ENCODE measurements at regions not wholly inside any gene's neighbourhood (a gene's known extent, or its start where the extent isn't known, plus 50 kb on each side); places are given as distances from the start of the nearest gene placed in this dataset.
"Not testable (repeated sequence)": the region's sequence is repeated elsewhere in the genome, so short reads cannot be mapped to it uniquely, and the experiment has no call there.

DNA sequence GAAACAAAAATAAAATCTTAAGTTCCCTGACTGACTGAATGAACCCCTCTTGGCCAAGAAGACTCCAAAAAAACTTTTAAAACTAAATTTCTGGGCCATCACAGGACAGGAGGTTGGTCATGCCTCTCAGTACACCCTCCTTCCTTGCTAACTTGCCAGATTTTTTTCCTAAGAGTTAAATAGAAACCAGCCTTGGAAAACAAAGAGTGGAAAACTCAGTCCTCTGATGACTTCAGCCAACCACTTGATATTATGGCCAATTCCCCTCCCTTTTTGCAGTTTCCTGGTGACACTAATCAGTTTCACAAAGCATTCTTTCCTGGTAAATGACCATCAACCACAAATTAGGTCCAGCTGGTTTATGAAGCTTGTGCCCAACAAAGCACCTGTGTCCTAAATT lies 134.8 kb downstream of the ZNF648 start:
- Mint-ChIP-seq H3K27me3 (ENCODE audit: low read depth) (peaks cover 8% of the 10 kb centered on the region), H3K4me3 (no peak overlapping the region), H3K4me1 (ENCODE audit: low read depth) (no peaks in the 10 kb centered on the region), H3K27ac (no peak overlapping the region), H3K9me3 (no peaks in the 10 kb centered on the region), H3K36me3 (ENCODE audit: low read depth) (no peaks in the 10 kb centered on the region)
- no peak for DNase-seq (ENCODE audit: low spot score)

DNA sequence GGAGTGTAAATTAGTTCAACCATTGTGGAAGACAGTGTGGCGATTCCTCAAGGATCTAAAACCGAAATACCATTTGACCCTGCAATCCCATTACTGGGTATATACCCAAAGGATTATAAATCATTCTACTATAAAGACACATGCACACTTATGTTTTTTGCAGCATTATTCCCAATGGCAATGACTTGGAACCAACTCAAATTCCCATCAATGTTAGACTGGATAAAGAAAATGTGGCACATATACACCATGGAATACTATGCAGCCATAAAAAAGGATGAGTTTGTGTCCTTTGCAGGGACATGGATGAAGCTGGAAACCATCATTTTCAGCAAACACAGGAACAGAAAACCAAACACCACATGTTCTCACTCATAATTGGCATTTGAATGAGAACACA lies 137.5 kb downstream of the ZNF648 start:
- not testable (repeated sequence) for H3K4me1 Mint-ChIP-seq (ENCODE audit: low read depth)

DNA sequence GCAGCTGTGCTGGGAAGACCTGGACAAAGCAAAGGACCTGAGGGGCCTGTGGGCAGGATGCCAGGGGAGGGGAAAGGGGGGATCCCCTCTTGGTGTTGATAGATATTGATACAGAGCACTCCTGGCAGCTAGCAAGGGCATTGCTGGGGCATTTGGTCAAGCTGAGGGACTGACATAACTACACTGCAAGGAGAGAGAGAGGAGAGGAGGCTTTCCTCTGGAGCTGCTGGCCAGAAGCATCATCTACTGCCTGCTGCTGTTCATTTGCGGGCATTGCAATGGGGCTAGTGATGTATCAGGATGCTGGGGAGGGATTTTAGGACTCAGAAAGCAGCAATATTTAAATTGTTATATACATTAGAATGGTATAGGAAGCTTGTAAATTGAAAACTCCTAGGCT lies 142.0 kb downstream of the ZNF648 start:
- Mint-ChIP-seq H3K4me1 (ENCODE audit: low read depth) (no peaks in the 10 kb centered on the region), H3K27ac (no peak overlapping the region), H3K36me3 (ENCODE audit: low read depth) (no peaks in the 10 kb centered on the region), H3K27me3 (ENCODE audit: low read depth) (no peaks in the 10 kb centered on the region), H3K4me3 (no peak overlapping the region), H3K9me3 (no peaks in the 10 kb centered on the region)
- no peak for DNase-seq (ENCODE audit: low spot score)

More for the DNA sequence above, 137.5 kb downstream of the ZNF648 start:
- H3K36me3 Mint-ChIP-seq (ENCODE audit: low read depth); H3K27me3 Mint-ChIP-seq (ENCODE audit: low read depth); H3K9me3 Mint-ChIP-seq; H3K4me3 Mint-ChIP-seq; H3K27ac Mint-ChIP-seq; DNase-seq (ENCODE audit: low spot score): not testable (repeated sequence)

DNA sequence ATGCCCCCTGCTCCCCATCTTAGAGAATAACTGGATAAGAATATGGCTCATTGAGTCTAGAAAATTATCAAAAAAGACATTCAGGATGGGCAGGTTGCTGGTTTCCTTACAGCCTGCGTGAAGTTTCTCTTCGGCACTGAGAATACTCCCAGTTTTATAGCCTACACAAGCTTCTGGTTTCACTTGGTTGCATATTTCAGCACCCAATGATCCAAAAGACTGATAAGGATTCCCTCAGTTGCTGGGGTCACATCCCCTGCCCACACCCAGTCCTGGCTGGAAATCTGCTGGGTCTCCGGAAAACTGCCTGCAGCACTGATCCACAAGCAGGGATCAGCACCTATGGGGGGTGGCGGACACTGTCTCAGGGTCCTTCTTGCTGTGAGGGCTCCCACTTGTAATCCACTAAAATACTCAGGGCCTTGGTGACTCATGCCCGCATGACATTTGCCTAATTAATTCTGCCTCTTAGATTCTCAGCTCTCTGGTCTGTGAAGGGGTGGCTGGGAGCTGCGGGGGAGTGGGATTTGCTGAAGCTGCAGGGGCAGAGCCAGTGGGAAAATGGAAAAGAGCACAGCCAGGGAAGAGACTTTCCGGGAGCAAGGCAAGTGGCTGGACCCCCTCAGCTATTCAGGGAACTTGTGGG lies 142.5 kb downstream of the ZNF648 start:
- H3K27me3 Mint-ChIP-seq (ENCODE audit: low read depth): no peaks in the 10 kb centered on the region
- H3K27ac Mint-ChIP-seq: no peak overlapping the region
- H3K4me3 Mint-ChIP-seq: no peak overlapping the region
- no peaks in the 10 kb centered on the region for H3K4me1 Mint-ChIP-seq (ENCODE audit: low read depth)
- no peaks in the 10 kb centered on the region for H3K36me3 Mint-ChIP-seq (ENCODE audit: low read depth)
- H3K9me3 Mint-ChIP-seq: no peaks in the 10 kb centered on the region
- DNase-seq (ENCODE audit: low spot score): no peak

DNA sequence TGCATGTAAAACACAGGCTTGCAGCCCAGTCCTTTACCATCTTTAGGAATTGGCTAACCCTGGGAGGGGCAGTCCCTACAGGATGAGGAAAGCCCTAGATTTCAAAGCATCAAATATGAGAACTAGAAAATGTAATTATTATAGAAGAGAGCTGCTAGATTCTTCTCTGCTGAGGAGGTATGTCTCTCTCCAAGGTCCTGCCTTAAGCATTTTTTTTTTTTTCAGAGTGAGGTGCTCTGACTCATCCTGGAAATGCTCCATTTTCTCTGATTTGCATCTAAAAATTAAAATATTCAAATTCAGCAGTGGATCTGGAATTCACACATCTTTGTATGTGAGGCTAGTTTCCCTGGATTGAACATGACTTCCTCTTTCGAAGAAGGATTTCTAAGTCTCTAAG lies 149.8 kb downstream of the ZNF648 start:
- H3K36me3 Mint-ChIP-seq (ENCODE audit: low read depth): no peaks in the 10 kb centered on the region
- H3K27me3 Mint-ChIP-seq (ENCODE audit: low read depth): no peaks in the 10 kb centered on the region
- no peak overlapping the region for H3K27ac Mint-ChIP-seq
- no peaks in the 10 kb centered on the region for H3K4me1 Mint-ChIP-seq (ENCODE audit: low read depth)
- no peak overlapping the region for H3K4me3 Mint-ChIP-seq
- no peaks in the 10 kb centered on the region for H3K9me3 Mint-ChIP-seq
- no peak for DNase-seq (ENCODE audit: low spot score)

DNA sequence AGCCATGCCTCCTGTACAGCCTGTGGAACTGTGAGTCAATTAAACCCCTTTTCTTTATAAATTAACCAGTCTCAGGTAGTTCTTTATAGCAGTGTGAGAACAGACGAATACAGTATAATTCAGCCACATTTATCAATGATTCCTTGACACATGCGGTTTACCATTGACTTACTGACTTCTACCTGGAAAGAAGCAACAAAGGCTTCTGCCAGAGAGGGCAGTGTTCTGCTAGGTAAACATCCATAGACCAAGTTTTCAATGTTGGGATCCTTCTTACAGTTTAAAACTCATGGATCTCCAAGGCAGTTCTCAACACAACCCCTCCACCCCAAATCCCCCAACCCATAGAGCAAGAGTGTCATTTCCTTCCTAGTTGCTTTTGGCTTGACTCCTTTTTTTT lies 150.6 kb downstream of the ZNF648 start:
- no peak for DNase-seq (ENCODE audit: low spot score)
- Mint-ChIP-seq H3K9me3 (no peaks in the 10 kb centered on the region), H3K4me3 (no peak overlapping the region), H3K27me3 (ENCODE audit: low read depth) (no peaks in the 10 kb centered on the region), H3K36me3 (ENCODE audit: low read depth) (no peaks in the 10 kb centered on the region), H3K4me1 (ENCODE audit: low read depth) (no peaks in the 10 kb centered on the region), H3K27ac (no peak overlapping the region)

DNA sequence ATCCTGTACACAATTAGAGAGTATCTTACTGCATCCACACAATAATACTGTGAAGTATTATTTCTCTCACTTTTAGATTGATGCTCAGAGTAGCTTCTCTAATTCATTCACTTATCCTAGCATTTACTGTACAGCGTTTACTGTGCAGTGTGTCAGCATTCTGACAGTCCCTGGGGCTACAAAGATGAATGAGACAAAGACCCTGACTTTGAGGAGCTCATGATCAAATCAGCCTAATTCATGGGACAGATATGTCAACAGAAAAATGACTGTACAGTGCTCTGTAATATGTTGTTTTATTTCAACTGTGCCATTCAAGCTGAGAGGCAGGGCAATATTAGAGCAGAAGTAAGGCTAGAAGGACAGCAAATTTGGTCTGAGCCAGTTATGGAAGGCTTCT lies 152.5 kb downstream of the ZNF648 start:
- H3K36me3 Mint-ChIP-seq (ENCODE audit: low read depth): no peaks in the 10 kb centered on the region
- H3K27me3 Mint-ChIP-seq (ENCODE audit: low read depth): peaks cover 2% of the 10 kb centered on the region
- no peak overlapping the region for H3K4me3 Mint-ChIP-seq
- DNase-seq (ENCODE audit: low spot score): no peak
- H3K27ac Mint-ChIP-seq: no peak overlapping the region
- no peaks in the 10 kb centered on the region for H3K9me3 Mint-ChIP-seq
- H3K4me1 Mint-ChIP-seq (ENCODE audit: low read depth): no peaks in the 10 kb centered on the region

DNA sequence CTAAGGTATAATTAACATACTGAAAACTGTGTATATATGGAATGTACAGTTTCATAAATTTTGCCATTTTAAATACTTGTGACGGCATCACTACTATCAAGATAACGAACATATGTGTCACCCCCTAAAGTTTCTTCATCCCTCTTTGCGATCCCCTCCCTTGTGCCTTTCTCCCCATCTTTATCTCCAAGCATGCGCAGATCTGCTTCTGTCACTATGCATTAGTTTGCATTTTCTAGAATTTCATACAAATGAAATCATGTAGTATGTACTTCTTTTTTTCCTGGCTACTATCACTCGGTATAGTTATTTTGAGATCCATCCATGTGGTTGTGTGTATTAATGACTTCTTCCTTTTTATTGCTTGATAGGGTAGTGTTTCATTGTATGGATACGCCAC lies 154.9 kb downstream of the ZNF648 start:
- Mint-ChIP-seq H3K36me3 (ENCODE audit: low read depth) (no peaks in the 10 kb centered on the region), H3K4me3 (no peak overlapping the region), H3K27ac (no peak overlapping the region), H3K4me1 (ENCODE audit: low read depth) (no peaks in the 10 kb centered on the region), H3K9me3 (no peaks in the 10 kb centered on the region), H3K27me3 (ENCODE audit: low read depth) (peaks cover 2% of the 10 kb centered on the region)
- no peak for DNase-seq (ENCODE audit: low spot score)

DNA sequence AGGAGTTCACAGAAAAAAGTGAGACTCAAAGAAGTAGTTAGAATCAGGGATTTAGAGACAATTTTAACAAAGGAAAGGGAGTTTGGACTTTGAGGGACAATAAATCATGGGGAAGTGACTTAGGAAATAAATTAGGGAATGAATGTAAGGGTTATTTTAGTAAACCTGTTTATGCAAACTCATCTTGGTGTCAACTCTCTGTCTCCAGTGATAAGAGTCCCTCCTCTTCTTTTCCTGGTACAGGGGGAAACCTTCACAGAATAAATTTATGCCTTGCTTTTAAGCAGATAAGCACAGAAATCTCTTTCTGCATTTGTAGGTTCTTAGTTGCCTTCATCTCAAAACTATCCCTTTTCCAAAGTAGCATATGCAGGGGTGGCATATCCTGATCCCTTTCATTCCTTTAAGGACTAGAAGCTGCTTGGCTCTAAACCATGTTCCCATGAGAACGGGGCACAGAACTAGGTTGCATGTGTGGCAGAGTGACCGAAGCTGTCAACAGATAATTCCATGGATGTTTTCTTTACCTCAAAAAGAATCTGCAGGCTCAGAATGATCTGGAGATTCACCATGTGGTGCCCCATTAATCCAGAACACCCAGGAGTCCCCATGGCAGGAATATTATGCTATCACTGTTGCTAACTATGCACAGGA lies 155.4 kb downstream of the ZNF648 start:
- no peaks in the 10 kb centered on the region for H3K4me1 Mint-ChIP-seq (ENCODE audit: low read depth)
- no peak overlapping the region for H3K27ac Mint-ChIP-seq
- no peak for DNase-seq (ENCODE audit: low spot score)
- H3K4me3 Mint-ChIP-seq: no peak overlapping the region
- peaks cover 2% of the 10 kb centered on the region for H3K27me3 Mint-ChIP-seq (ENCODE audit: low read depth)
- no peaks in the 10 kb centered on the region for H3K36me3 Mint-ChIP-seq (ENCODE audit: low read depth)
- H3K9me3 Mint-ChIP-seq: no peaks in the 10 kb centered on the region

DNA sequence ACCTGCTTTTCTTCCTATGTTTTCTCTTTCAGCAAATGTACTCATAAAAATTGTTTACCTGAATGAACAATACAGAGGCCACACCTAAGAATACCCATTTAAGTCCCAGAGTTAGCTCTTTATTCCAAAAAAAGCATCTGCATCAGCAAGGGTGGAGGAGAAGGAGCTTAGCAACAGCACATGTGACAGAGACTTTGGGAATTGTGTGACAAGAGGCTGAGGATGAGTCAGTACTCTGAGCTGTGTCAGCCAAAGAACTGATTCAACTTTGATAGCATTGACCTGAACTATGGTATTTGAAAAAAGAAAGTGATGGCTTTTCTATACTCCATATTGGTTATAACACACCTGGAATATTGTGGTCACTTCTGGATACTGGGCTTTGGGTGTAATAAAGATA lies 162.7 kb downstream of the ZNF648 start:
- Mint-ChIP-seq H3K4me1 (ENCODE audit: low read depth) (no peaks in the 10 kb centered on the region), H3K27me3 (ENCODE audit: low read depth) (no peaks in the 10 kb centered on the region), H3K4me3 (no peak overlapping the region), H3K9me3 (no peaks in the 10 kb centered on the region), H3K36me3 (ENCODE audit: low read depth) (no peaks in the 10 kb centered on the region), H3K27ac (no peak overlapping the region)
- DNase-seq (ENCODE audit: low spot score): no peak

DNA sequence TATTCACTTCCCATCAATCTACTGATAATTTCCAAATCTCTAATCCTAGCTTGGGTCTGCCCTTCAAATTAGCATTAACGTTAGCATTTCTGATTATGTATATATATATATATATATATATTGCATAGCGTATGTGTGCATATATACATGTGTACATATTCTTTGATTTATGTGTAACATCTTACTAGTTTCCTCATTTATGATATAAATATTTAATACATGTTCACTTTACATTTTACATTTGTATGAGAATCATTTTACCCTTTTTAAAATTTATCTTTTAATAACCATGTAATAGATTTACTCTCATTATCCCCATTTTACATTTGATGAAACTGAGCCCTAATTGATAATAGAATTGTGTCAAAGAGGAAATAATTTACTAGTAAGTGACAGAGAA lies 164.7 kb downstream of the ZNF648 start:
- no peak for DNase-seq (ENCODE audit: low spot score)
- no peaks in the 10 kb centered on the region for H3K4me1 Mint-ChIP-seq (ENCODE audit: low read depth)
- H3K4me3 Mint-ChIP-seq: no peak overlapping the region
- no peak overlapping the region for H3K27ac Mint-ChIP-seq
- H3K9me3 Mint-ChIP-seq: no peaks in the 10 kb centered on the region
- H3K27me3 Mint-ChIP-seq (ENCODE audit: low read depth): no peaks in the 10 kb centered on the region
- no peaks in the 10 kb centered on the region for H3K36me3 Mint-ChIP-seq (ENCODE audit: low read depth)

DNA sequence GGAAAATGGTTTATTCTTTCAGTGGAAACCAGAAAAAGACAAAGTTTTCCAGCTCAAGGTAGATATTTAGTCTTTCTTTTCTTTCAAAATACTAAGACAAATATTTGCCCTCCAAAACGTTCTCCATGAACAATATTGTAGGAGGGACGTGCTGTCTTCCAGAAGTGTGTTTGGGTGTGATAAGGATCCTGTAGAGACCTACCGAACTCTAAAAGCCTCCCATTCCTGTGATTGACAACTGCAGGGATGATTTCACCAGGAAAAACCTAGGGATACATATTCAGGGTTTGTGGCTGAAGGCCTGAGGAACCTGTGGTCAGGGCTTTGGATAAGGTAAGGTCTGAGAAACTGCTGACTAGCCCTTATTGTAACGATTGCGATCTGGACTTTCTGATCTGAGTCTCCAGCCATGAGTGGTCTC lies 167.1 kb downstream of the ZNF648 start:
- DNase-seq (ENCODE audit: low spot score): no peak

DNA sequence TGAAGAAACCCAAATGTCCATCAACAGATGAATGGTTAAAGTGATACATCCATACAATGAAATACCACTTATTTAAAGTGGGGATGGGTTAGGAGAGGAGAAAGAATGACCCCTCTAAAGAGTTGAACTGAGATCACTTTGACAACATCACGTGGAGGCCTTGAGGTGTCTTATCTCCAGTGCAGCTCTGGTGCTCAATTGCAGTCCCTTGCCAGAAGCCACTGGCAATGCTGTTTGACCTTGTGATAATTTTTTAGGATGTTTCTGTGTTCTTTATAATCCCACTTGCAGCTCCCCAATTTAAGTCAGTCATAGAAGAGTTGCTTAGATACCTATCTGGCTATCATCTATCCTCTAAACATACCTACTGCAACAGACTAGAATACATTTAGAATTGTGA lies 167.6 kb downstream of the ZNF648 start:
- Mint-ChIP-seq H3K36me3 (ENCODE audit: low read depth) (no peaks in the 10 kb centered on the region), H3K9me3 (no peaks in the 10 kb centered on the region), H3K27ac (no peak overlapping the region), H3K27me3 (ENCODE audit: low read depth) (no peaks in the 10 kb centered on the region), H3K4me3 (no peak overlapping the region), H3K4me1 (ENCODE audit: low read depth) (no peaks in the 10 kb centered on the region)
- no peak for DNase-seq (ENCODE audit: low spot score)

More for the DNA sequence above, 167.1 kb downstream of the ZNF648 start:
- no peaks in the 10 kb centered on the region for H3K4me1 Mint-ChIP-seq (ENCODE audit: low read depth)
- H3K4me3 Mint-ChIP-seq: no peak overlapping the region
- no peak overlapping the region for H3K27ac Mint-ChIP-seq
- no peaks in the 10 kb centered on the region for H3K36me3 Mint-ChIP-seq (ENCODE audit: low read depth)
- H3K9me3 Mint-ChIP-seq: no peaks in the 10 kb centered on the region
- H3K27me3 Mint-ChIP-seq (ENCODE audit: low read depth): no peaks in the 10 kb centered on the region

DNA sequence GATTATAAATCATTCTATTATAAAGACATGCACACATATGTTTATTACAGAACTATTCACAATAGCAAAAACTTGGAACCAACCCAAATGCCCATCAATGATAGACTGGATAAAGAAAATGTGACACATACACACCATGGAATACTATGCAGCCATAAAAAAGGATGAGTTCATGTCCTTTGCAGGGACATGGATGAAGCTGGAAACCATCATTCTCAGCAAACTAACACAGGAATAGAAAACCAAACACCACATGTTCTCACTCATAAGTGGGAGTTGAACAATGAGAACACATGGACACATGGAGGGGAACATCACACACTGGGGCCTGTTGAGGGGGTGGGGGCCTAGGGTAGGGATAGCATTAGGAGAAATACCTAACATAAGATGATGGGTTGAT lies 168.4 kb downstream of the ZNF648 start:
- not testable (repeated sequence) for H3K4me3 Mint-ChIP-seq; H3K27ac Mint-ChIP-seq; H3K36me3 Mint-ChIP-seq (ENCODE audit: low read depth); H3K27me3 Mint-ChIP-seq (ENCODE audit: low read depth); H3K4me1 Mint-ChIP-seq (ENCODE audit: low read depth); H3K9me3 Mint-ChIP-seq; DNase-seq (ENCODE audit: low spot score)

DNA sequence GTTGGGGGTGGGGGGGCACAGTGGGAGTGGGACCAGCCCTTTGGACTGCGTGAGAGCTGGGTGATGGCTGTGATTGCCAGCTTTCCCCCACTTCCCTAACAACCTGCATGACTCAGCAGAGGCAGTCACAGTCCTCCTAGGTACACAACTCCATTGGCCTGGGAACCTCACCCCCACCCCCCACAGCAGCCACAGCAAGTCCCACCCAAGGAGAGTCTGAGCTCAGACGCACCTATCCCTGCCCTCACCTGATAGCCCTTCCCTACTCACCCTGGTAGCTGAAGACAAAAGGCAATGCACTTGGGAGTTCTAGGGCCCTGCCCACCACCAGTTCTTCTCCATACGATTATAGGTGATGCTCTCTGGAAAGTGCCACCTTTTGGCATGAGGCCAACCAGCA lies 188.9 kb downstream of the ZNF648 start:
- H3K36me3 Mint-ChIP-seq (ENCODE audit: low read depth): no peaks in the 10 kb centered on the region
- H3K9me3 Mint-ChIP-seq: no peaks in the 10 kb centered on the region
- no peak for DNase-seq (ENCODE audit: low spot score)
- no peaks in the 10 kb centered on the region for H3K4me1 Mint-ChIP-seq (ENCODE audit: low read depth)
- no peak overlapping the region for H3K4me3 Mint-ChIP-seq
- no peak overlapping the region for H3K27ac Mint-ChIP-seq
- H3K27me3 Mint-ChIP-seq (ENCODE audit: low read depth): peaks cover 4% of the 10 kb centered on the region
